Transverse colon (tissue), 4 donors: ENCODE measurements at regions not wholly inside any gene's neighbourhood (a gene's known extent, or its start where the extent isn't known, plus 50 kb on each side); places are given as distances from the start of the nearest gene placed in this dataset.

Experiments used
- DNase-seq: peaks from one replicate; pipeline ENCODE4 v3.0.0-alpha.2; 2019
- H3K27ac ChIP-seq, 4 donors: fragments of 200-600 bp; sonication (generic); 2 replicates each; pipeline ENCODE4 v1.5.1; 2016 to 2018; ENCODE audit warnings: inconsistent platforms in 4 of 4
- H3K27me3 ChIP-seq: fragments of 200-600 bp; sonication (generic); 2 replicates; pipeline ENCODE4 v1.5.1; 2017; ENCODE audit warnings: inconsistent platforms
- H3K36me3 ChIP-seq, 4 donors: fragments of 200-600 bp; sonication (generic); 2 replicates each; pipeline ENCODE4 v1.5.1; 2017 to 2019; ENCODE audit warnings: inconsistent platforms in 4 of 4
- H3K4me1 ChIP-seq, 4 donors: fragments of 200-600 bp; sonication (generic); 2 replicates each; pipeline ENCODE4 v1.5.1; 2017 to 2020; ENCODE audit warnings: inconsistent platforms in 4 of 4
- H3K4me3 ChIP-seq, 4 donors: fragments of 200-600 bp; sonication (generic); 1 replicate in 1 of 4; 2 replicates in 3 of 4; pipeline versions ENCODE4 v1.5.1 to v1.6.1; 2017 to 2019; ENCODE audit warnings: inconsistent platforms in 4 of 4
- H3K9me3 ChIP-seq, 2 donors: fragments of 200-600 bp; sonication (generic); 2 replicates each; pipeline ENCODE4 v1.5.1; 2017 to 2019; ENCODE audit warnings: inconsistent platforms in 2 of 2
- CTCF ChIP-seq, 5 experiments: fragments of 200-600 bp in 3 of 5; fragments of 450-650 bp in 2 of 5; sonication (generic) in 3 of 5; IDR thresholded peaks; 1 replicate in 2 of 5; 2 replicates in 3 of 5; pipeline ENCODE4 v1.5.1; 2016 to 2017; ENCODE audit warnings: antibody characterized with exemption in 5 of 5, inconsistent platforms in 3 of 5, mild to moderate bottlenecking in 2 of 5, moderate library complexity in 1 of 5
- EP300 ChIP-seq: sonication (generic); formaldehyde crosslinking; IDR thresholded peaks from one replicate; pipeline ENCODE4 v1.6.1; 2017; ENCODE audit warnings: antibody characterized with exemption, low read depth
- POLR2A ChIP-seq: fragments of 450-650 bp; IDR thresholded peaks from one replicate; pipeline ENCODE4 v1.6.1; 2016; ENCODE audit warnings: antibody characterized with exemption, mild to moderate bottlenecking, moderate library complexity
- POLR2AphosphoS5 ChIP-seq, 3 donors: sonication (generic); formaldehyde crosslinking; IDR thresholded peaks; one replicate each; pipeline ENCODE4 v1.6.1; 2016; ENCODE audit warnings: antibody characterized with exemption in 3 of 3
- WGBS, 2 donors: methylation state at CpG; one replicate each; pipeline ENCODE4 v1.1.5; 2018; ENCODE audit warnings: low coverage in 1 of 2; 5-methylcytosine and 5-hydroxymethylcytosine counted together
- in situ Hi-C, 4 donors: fragments of 200-750 bp; cut with MboI; loops; one replicate each; pipeline versions ENCODE4 v1.15.0 to v1.15.1; 2017; ENCODE audit warnings: low sequenced_read_pairs in 3 of 4, low pct_ligation_motif_present in 1 of 4, low pct_unique_long_range_greater_than_20kb in 1 of 4
- intact Hi-C: fragments of 100-400 bp; cut with DNase I; formaldehyde crosslinking; loops from one replicate; pipeline ENCODE4 v1.15.1; 2023; ENCODE audit warnings: low total_unique reads

- WGBS, 2 donors = 57% methylated on average over 1 of the region's 1 CpG; no CpG with 5 or more reads in 1 of the 2 donors
Observed at GRCh38 chr5:105762728-105763127, 1908.0 kb downstream of the EFNA5 start.

GRCh38 chr5:105754056-105754455 is 1916.7 kb downstream of the EFNA5 start:
- H3K36me3 ChIP-seq = no peaks in the 10 kb centered on the region
- DNase-seq = no peak
- 50 to 65% methylated on average over 1 of the region's 1 CpG for WGBS, 2 donors
- H3K4me3 ChIP-seq = no peak overlapping the region
- H3K9me3 ChIP-seq = no peaks in the 10 kb centered on the region
- no peaks in the 10 kb centered on the region for H3K27me3 ChIP-seq
- TF ChIP-seq CTCF (IDR thresholded peaks at IDR 0.05) (no peak), EP300 (no peak), POLR2AphosphoS5 (IDR thresholded peaks at IDR 0.05) (no peak), POLR2A (no peak)
- no peaks in the 10 kb centered on the region for H3K4me1 ChIP-seq
- H3K27ac ChIP-seq = no peak overlapping the region
- in situ Hi-C loops = no loop called here
- intact Hi-C loops = no loop called here

More at GRCh38 chr5:105762728-105763127, 1908.0 kb downstream of the EFNA5 start:
- H3K27ac ChIP-seq = no peak overlapping the region
- no peaks in the 10 kb centered on the region for H3K27me3 ChIP-seq
- TF ChIP-seq CTCF (IDR thresholded peaks at IDR 0.05) (no peak), POLR2A (no peak), POLR2AphosphoS5 (IDR thresholded peaks at IDR 0.05) (no peak), EP300 (no peak)
- no peak overlapping the region for H3K4me3 ChIP-seq
- no peak for DNase-seq
- H3K9me3 ChIP-seq = no peaks in the 10 kb centered on the region
- no peaks in the 10 kb centered on the region for H3K36me3 ChIP-seq
- in situ Hi-C loops = no loop called here
- intact Hi-C loops = no loop called here
- H3K4me1 ChIP-seq = no peaks in the 10 kb centered on the region

- TF ChIP-seq POLR2A (no peak), POLR2AphosphoS5 (IDR thresholded peaks at IDR 0.05) (no peak), CTCF (IDR thresholded peaks at IDR 0.05) (no peak), EP300 (no peak)
- no peak for DNase-seq
- H3K4me3 ChIP-seq = no peak overlapping the region
- H3K9me3 ChIP-seq = no peaks in the 10 kb centered on the region
- intact Hi-C loops (no loop called here), in situ Hi-C loops (no loop called here)
- no peaks in the 10 kb centered on the region for H3K27me3 ChIP-seq
- no peaks in the 10 kb centered on the region for H3K4me1 ChIP-seq
- no peaks in the 10 kb centered on the region for H3K36me3 ChIP-seq
- H3K27ac ChIP-seq = no peak overlapping the region
- 95 to 97% methylated on average over 3 of the region's 3 CpGs for WGBS, 2 donors
Observed at GRCh38 chr5:105752801-105753200, 1917.9 kb downstream of the EFNA5 start.

GRCh38 chr5:105751908-105752307 is 1918.8 kb downstream of the EFNA5 start:
- H3K4me1 ChIP-seq = no peaks in the 10 kb centered on the region
- no peaks in the 10 kb centered on the region for H3K36me3 ChIP-seq
- intact Hi-C loops (no loop called here), in situ Hi-C loops (no loop called here)
- no peaks in the 10 kb centered on the region for H3K9me3 ChIP-seq
- no peak for DNase-seq
- H3K27ac ChIP-seq = no peak overlapping the region
- no peaks in the 10 kb centered on the region for H3K27me3 ChIP-seq
- no peak for TF ChIP-seq POLR2A
- no peak for TF ChIP-seq EP300
- no peak for TF ChIP-seq POLR2AphosphoS5 (IDR thresholded peaks at IDR 0.05)
- H3K4me3 ChIP-seq = no peak overlapping the region

GRCh38 chr5:105745111-105745510 is 1925.6 kb downstream of the EFNA5 start:
- Histone ChIP-seq H3K27me3 (no peaks in the 10 kb centered on the region), H3K4me1 (no peaks in the 10 kb centered on the region), H3K4me3 (no peak overlapping the region), H3K27ac (no peak overlapping the region), H3K9me3 (no peaks in the 10 kb centered on the region), H3K36me3 (no peaks in the 10 kb centered on the region)
- in situ Hi-C loops (no loop called here), intact Hi-C loops (no loop called here)
- DNase-seq = no peak
- no peak for TF ChIP-seq POLR2A
- no peak for TF ChIP-seq EP300
- TF ChIP-seq POLR2AphosphoS5 (IDR thresholded peaks at IDR 0.05) = no peak
- TF ChIP-seq CTCF (IDR thresholded peaks at IDR 0.05) = no peak
